ENCODE measurements at regions not wholly inside any gene's neighbourhood (a gene's known extent, or its start where the extent isn't known, plus 50 kb on each side); places are given as distances from the start of the nearest gene placed in this dataset.

DNA sequence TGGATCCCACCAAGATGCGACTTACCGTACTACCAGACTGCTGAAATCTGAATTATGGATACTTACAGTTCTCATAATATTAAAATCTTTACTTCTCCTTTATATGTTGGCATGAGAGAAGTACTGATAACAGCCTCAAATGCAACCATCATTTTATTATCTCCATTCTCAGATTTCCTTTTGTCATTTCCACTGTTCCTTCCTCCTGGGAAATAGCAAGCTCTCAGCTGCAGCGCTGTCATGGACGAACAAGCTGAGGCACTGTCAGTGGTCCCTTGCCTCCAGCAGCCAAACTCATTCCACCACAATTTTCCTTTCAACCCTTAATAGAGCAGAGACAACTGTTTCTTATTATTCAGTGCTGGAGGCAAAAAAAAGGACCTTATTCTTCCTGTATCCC lies 478.4 kb downstream of the ARL4A start:
- Mint-ChIP-seq H3K36me3 (ENCODE audit: insufficient read depth) (no peaks in the 10 kb centered on the region), H3K27me3 (peaks cover 18 to 26% of the 10 kb centered on the region in 2 donors), H3K27ac (no peak overlapping the region), H3K4me1 (ENCODE audit: low read depth in 2 of 2) (no peaks in the 10 kb centered on the region), H3K4me3 (no peak overlapping the region), H3K9me3 (no peaks in the 10 kb centered on the region)
- ATAC-seq (replicated peaks) (no peak), DNase-seq (no peak)

DNA sequence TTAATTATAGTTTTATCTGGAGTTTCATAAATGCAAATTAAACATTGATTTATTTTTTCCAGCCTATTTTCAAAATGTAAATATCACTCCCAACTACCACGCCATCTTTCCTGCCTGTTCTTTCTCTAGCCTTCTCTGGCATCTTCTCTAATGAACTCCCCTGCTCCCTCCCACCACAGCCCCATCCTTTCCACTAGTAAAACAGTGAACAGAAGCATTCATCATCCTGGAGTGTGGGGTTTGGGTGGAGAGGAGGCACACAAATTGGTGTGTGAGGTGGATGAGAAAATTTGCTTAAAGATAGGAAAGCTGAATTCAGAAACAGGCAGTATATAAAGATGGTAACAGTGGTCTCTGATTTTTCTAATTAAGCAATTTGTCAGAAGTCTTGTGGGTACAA lies 479.4 kb downstream of the ARL4A start:
- ATAC-seq (replicated peaks) (no peak), DNase-seq (no peak)
- no peak overlapping the region for H3K4me3 Mint-ChIP-seq
- H3K27me3 Mint-ChIP-seq: peaks cover 18 to 26% of the 10 kb centered on the region in 2 donors
- H3K4me1 Mint-ChIP-seq (ENCODE audit: low read depth in 2 of 2): no peaks in the 10 kb centered on the region
- no peak overlapping the region for H3K27ac Mint-ChIP-seq
- H3K9me3 Mint-ChIP-seq: no peaks in the 10 kb centered on the region
- no peaks in the 10 kb centered on the region for H3K36me3 Mint-ChIP-seq (ENCODE audit: insufficient read depth)

DNA sequence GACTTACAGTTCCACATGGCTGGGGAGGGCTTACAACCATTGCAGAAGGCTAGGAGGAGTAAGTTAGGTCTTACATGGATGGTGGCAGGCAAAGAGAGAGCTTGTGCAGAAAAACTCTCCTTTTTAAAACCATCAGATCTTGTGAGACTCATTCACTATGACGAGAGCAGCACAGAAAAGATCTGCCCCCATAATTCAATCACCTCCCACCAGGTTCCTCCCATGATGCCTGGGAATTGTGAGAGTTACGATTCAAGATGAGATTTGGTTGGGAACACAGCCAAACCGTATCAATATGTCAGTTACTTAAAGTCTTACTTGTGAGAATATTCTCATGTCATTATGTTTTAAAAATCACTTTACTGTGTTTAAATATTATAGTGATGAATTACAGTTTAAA lies 481.9 kb downstream of the ARL4A start:
- Mint-ChIP-seq H3K27ac (no peak overlapping the region), H3K4me1 (ENCODE audit: low read depth in 2 of 2) (no peaks in the 10 kb centered on the region), H3K27me3 (peaks cover 20 to 22% of the 10 kb centered on the region in 2 donors), H3K36me3 (ENCODE audit: insufficient read depth) (no peaks in the 10 kb centered on the region), H3K4me3 (no peak overlapping the region), H3K9me3 (no peaks in the 10 kb centered on the region)
- ATAC-seq (replicated peaks) (no peak), DNase-seq (no peak)

- H3K4me1 Mint-ChIP-seq (ENCODE audit: low read depth in 2 of 2): no peaks in the 10 kb centered on the region
- H3K27ac Mint-ChIP-seq: no peak overlapping the region
- no peaks in the 10 kb centered on the region for H3K9me3 Mint-ChIP-seq
- no peaks in the 10 kb centered on the region for H3K36me3 Mint-ChIP-seq (ENCODE audit: insufficient read depth)
- ATAC-seq (replicated peaks): no peak
- DNase-seq: no peak
- no peak overlapping the region for H3K4me3 Mint-ChIP-seq
- peaks cover 0 to 4% of the 10 kb centered on the region in 2 donors for H3K27me3 Mint-ChIP-seq
These were observed 487.6 kb downstream of the ARL4A start for GRCh38 chr7:13174991-13175390.

DNA sequence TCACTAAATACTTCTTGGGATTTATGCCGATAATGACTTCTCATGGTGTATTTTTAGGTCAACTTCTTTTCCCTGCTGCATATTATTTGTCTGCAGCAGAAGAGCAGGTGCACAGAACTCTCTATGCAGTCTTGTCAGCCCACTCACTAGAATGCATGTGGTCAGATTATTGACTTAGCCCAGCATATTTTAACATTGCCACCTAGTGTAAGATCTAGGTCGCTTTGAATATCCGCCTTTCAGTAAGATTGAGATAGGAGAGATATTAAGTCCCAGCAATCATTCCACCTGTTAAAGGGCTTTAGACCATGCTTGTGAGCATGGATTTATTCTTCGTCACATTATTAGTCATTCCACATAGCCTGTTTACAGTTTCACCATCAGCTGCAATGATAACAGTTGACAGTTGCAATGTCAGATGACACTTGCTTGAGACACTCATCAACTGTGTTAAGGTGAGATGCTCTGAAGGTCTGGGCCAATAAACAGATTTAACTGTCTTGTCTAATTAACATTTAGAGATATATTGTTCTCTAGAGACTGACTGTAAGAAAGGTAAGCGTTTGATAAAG lies 491.7 kb downstream of the ARL4A start:
- no peak for DNase-seq
- H3K4me1 Mint-ChIP-seq (ENCODE audit: low read depth in 2 of 2): no peaks in the 10 kb centered on the region
- H3K27me3 Mint-ChIP-seq: peaks cover 0 to 4% of the 10 kb centered on the region in 2 donors
- H3K4me3 Mint-ChIP-seq: no peak overlapping the region
- H3K27ac Mint-ChIP-seq: no peak overlapping the region
- no peak for ATAC-seq (replicated peaks)
- H3K9me3 Mint-ChIP-seq: no peaks in the 10 kb centered on the region
- H3K36me3 Mint-ChIP-seq (ENCODE audit: insufficient read depth): no peaks in the 10 kb centered on the region

DNA sequence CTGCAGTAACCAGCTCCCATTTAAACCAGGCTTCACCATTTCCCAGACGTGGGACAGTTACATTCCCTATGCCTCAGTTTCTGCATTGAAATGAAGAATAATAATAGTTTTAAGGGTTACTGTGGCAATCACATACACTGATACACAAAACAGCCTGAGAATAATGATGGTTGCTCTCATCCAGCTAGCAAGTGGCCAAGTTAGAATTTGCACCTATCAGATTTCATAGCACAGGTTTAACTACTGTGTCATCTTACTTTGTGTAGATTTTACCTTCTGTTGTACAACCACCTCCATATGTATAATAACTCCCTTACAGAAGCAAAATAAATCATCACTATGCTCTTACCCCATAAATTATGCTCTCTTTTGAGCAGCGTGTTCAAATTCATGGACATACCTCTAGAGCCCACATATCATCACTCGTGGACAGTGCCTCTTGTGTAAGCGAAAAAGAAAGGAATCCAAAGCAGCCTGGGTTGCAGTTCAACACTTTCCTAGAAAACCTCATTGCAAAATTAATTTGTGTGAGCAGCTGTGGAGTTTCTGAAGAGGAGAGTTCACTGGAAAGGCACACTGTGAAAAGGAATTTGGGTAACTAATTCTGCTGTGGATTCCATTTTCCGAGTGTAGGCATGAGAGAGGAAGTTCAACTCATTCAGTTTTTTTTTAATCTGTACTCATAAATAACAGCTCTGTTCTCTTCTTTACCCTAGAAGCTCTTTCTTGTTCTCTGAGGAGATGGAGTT lies 492.5 kb downstream of the ARL4A start:
- Mint-ChIP-seq H3K9me3 (no peaks in the 10 kb centered on the region), H3K4me3 (no peak overlapping the region), H3K27me3 (peaks cover 0 to 4% of the 10 kb centered on the region in 2 donors), H3K27ac (no peak overlapping the region), H3K36me3 (ENCODE audit: insufficient read depth) (no peaks in the 10 kb centered on the region), H3K4me1 (ENCODE audit: low read depth in 2 of 2) (no peaks in the 10 kb centered on the region)
- no peak for DNase-seq
- ATAC-seq (replicated peaks): no peak

DNA sequence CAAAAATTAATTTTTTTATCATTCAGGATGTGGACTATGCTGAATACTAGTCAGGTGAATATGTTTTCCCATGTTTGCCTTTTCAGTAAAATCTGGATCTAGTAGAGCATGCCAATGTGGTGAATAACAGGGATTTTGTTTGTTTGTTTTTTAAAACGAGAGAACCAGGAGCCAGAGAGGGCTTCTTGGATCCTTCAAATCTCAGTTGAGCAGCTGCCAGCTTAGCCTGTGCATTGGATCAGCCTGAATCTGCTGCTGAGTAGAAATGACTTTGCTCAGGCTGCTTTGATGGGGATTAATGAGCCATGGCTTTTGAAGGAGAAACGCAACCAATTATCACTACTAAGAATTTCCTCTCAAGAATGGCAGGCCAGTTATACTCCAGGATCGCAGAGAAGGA lies 493.8 kb downstream of the ARL4A start:
- Mint-ChIP-seq H3K9me3 (no peaks in the 10 kb centered on the region), H3K27me3 (peaks cover 0 to 4% of the 10 kb centered on the region in 2 donors), H3K4me1 (ENCODE audit: low read depth in 2 of 2) (no peaks in the 10 kb centered on the region), H3K27ac (no peak overlapping the region), H3K4me3 (no peak overlapping the region), H3K36me3 (ENCODE audit: insufficient read depth) (no peaks in the 10 kb centered on the region)
- DNase-seq: no peak
- ATAC-seq (replicated peaks): no peak

- no peaks in the 10 kb centered on the region for H3K36me3 Mint-ChIP-seq (ENCODE audit: insufficient read depth)
- H3K27me3 Mint-ChIP-seq: peaks cover 0 to 4% of the 10 kb centered on the region in 2 donors
- H3K9me3 Mint-ChIP-seq: no peaks in the 10 kb centered on the region
- ATAC-seq (replicated peaks): no peak
- H3K4me3 Mint-ChIP-seq: no peak overlapping the region
- H3K27ac Mint-ChIP-seq: no peak overlapping the region
- DNase-seq: no peak
- H3K4me1 Mint-ChIP-seq (ENCODE audit: low read depth in 2 of 2): no peaks in the 10 kb centered on the region
These were observed 497.7 kb downstream of the ARL4A start for GRCh38 chr7:13185139-13185538.

DNA sequence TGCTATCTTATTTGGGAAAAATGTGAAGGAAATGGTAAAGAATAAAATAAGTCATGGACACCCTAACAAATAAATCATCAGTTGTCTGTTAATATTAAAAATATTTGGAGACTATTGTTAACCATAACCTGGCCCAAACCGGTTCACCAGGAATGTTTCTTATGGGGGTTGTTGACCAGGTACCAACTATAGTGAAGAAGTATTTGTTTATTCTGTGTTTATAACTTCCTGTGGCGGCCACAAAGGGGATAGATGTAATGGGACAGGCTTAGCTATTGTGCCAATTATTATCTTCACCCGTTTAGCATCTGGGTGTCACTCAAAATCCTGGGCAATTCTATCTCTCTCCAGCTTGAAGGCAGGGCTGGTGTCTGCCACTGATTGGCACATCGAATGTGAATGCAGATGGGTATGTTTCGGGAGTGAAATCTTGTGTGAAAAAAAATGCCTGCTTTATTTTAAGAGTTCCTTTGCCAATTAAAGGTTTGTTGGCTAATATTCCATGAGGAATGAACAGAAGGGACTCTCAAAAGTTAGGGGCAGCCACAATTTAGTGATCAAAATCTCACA lies 500.9 kb downstream of the ARL4A start:
- ATAC-seq (replicated peaks) (no peak), DNase-seq (no peak)
- H3K36me3 Mint-ChIP-seq (ENCODE audit: insufficient read depth): no peaks in the 10 kb centered on the region
- peaks cover 0 to 4% of the 10 kb centered on the region in 2 donors for H3K27me3 Mint-ChIP-seq
- H3K4me1 Mint-ChIP-seq (ENCODE audit: low read depth in 2 of 2): no peaks in the 10 kb centered on the region
- no peak overlapping the region for H3K27ac Mint-ChIP-seq
- H3K4me3 Mint-ChIP-seq: no peak overlapping the region
- no peaks in the 10 kb centered on the region for H3K9me3 Mint-ChIP-seq

DNA sequence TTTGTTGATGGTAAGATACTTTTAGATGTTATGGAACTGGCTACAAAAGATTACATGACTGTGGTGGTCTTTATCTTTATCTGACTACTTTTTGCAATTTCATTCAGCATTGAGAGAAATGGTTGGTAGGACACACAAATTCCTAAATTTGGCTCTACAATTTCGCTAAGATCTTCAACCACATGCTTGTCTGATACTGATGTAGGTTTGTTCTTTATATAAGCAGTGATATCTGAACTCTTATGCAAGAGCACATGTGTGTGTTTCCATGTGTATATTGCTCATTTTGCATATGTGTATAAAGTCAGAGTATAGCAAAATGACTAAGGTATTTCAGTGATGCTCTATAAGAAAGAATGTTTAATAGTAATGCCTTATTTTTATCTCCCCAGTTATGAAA lies 501.5 kb downstream of the ARL4A start:
- H3K36me3 Mint-ChIP-seq (ENCODE audit: insufficient read depth): no peaks in the 10 kb centered on the region
- no peak overlapping the region for H3K4me3 Mint-ChIP-seq
- no peaks in the 10 kb centered on the region for H3K27me3 Mint-ChIP-seq
- H3K4me1 Mint-ChIP-seq (ENCODE audit: low read depth in 2 of 2): no peaks in the 10 kb centered on the region
- DNase-seq (no peak), ATAC-seq (replicated peaks) (no peak)
- H3K9me3 Mint-ChIP-seq: no peaks in the 10 kb centered on the region
- no peak overlapping the region for H3K27ac Mint-ChIP-seq

- no peaks in the 10 kb centered on the region for H3K36me3 Mint-ChIP-seq (ENCODE audit: insufficient read depth)
- H3K27ac Mint-ChIP-seq: no peak overlapping the region
- no peaks in the 10 kb centered on the region for H3K27me3 Mint-ChIP-seq
- H3K9me3 Mint-ChIP-seq: no peaks in the 10 kb centered on the region
- H3K4me1 Mint-ChIP-seq (ENCODE audit: low read depth in 2 of 2): no peaks in the 10 kb centered on the region
- no peak overlapping the region for H3K4me3 Mint-ChIP-seq
- DNase-seq: no peak
- ATAC-seq (replicated peaks): no peak
These were observed 502.2 kb downstream of the ARL4A start for GRCh38 chr7:13189668-13190067.

DNA sequence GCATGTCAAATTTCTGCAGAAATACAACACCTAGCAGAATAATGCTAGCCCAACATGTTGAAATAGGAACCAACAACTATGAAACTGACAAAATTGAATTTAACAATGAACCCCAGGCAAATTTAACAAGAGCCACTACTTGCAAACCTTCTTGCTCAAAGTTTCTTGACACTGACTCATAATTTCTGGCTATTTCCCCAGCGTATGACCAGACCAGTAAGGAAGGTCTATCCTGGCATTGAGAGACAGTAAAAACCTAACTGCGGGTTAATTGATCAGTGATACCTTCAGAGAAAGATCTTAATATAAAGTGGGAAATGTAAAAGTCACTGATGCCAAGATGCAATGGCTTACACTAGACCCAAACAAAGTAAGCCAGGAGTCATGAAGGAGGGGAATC lies 510.1 kb downstream of the ARL4A start:
- ATAC-seq (replicated peaks): no peak
- no peak for DNase-seq
- no peak overlapping the region for H3K4me3 Mint-ChIP-seq
- no peaks in the 10 kb centered on the region for H3K9me3 Mint-ChIP-seq
- peaks cover 0 to 6% of the 10 kb centered on the region in 2 donors for H3K27me3 Mint-ChIP-seq
- no peaks in the 10 kb centered on the region for H3K36me3 Mint-ChIP-seq (ENCODE audit: insufficient read depth)
- H3K27ac Mint-ChIP-seq: no peak overlapping the region
- H3K4me1 Mint-ChIP-seq (ENCODE audit: low read depth in 2 of 2): no peaks in the 10 kb centered on the region

DNA sequence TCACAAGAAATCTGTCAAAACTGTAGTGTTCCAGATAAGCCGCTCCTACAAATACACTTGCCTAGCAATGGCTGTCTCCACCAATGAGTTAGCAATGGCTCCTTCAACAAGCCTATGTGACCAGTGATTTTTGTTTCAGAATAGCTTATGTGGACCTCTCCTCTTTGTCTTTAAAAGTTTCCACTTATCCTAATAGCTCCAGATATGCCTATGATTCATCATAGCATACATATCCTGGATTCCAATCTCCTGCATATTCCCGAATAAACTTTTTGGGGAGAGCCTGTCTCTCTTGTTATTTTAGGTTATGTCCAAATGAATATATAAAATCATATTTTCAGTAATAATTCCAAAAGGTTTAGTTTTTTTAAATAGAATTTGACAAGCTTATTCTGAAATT lies 510.6 kb downstream of the ARL4A start:
- ATAC-seq (replicated peaks): no peak
- Mint-ChIP-seq H3K27ac (no peak overlapping the region), H3K27me3 (peaks cover 0 to 6% of the 10 kb centered on the region in 2 donors), H3K4me3 (no peak overlapping the region), H3K9me3 (no peaks in the 10 kb centered on the region), H3K36me3 (ENCODE audit: insufficient read depth) (no peaks in the 10 kb centered on the region), H3K4me1 (ENCODE audit: low read depth in 2 of 2) (no peaks in the 10 kb centered on the region)
- DNase-seq: no peak

- H3K27me3 Mint-ChIP-seq: peaks cover 0 to 6% of the 10 kb centered on the region in 2 donors
- no peaks in the 10 kb centered on the region for H3K9me3 Mint-ChIP-seq
- H3K4me1 Mint-ChIP-seq (ENCODE audit: low read depth in 2 of 2): no peaks in the 10 kb centered on the region
- no peak for DNase-seq
- H3K36me3 Mint-ChIP-seq (ENCODE audit: insufficient read depth): no peaks in the 10 kb centered on the region
- H3K27ac Mint-ChIP-seq: no peak overlapping the region
- H3K4me3 Mint-ChIP-seq: no peak overlapping the region
- ATAC-seq (replicated peaks): no peak
These were observed 511.3 kb downstream of the ARL4A start for GRCh38 chr7:13198727-13199126.

Measured in effector memory CD8-positive, alpha-beta T cell (primary cell).